Peyer's patch (tissue), 4 donors: ENCODE measurements at regions not wholly inside any gene's neighbourhood (a gene's known extent, or its start where the extent isn't known, plus 50 kb on each side); places are given as distances from the start of the nearest gene placed in this dataset.

Source experiments
- CTCF ChIP-seq, 6 experiments: fragments of 450-650 bp in 4 of 6; fragments of 200-600 bp in 2 of 6; sonication (generic) in 1 of 6; IDR thresholded peaks; one replicate each; pipeline ENCODE4 v1.5.1; 2017 to 2019; ENCODE audit warnings: antibody characterized with exemption in 6 of 6, mild to moderate bottlenecking in 3 of 6, moderate library complexity in 1 of 6
- POLR2A ChIP-seq, 2 donors: fragments of 450-650 bp; IDR thresholded peaks; one replicate each; pipeline ENCODE4 v1.5.1; 2017; ENCODE audit warnings: antibody characterized with exemption in 2 of 2, mild to moderate bottlenecking in 2 of 2, moderate library complexity in 2 of 2

- TF ChIP-seq CTCF (IDR thresholded peaks at IDR 0.05) (no peak), POLR2A (IDR thresholded peaks at IDR 0.05) (no peak)
Measured at GRCh38 chr10:128541926-128542475, 415.8 kb upstream of the MKI67 start.
